Activated naive CD4-positive, alpha-beta T cell treated with anti-CD3 and anti-CD28 coated beads for 36 hours (primary cell): ENCODE measurements at regions not wholly inside any gene's neighbourhood (a gene's known extent, or its start where the extent isn't known, plus 50 kb on each side); places are given as distances from the start of the nearest gene placed in this dataset.
A peak's percentile ranks its signal among the peaks of the same experiment; 100 is the strongest.
"Not testable (repeated sequence)": the region's sequence is repeated elsewhere in the genome, so short reads cannot be mapped to it uniquely, and the experiment has no call there.

Source experiments
- CTCF ChIA-PET: fragments of 350-600 bp; sonication (Branson Sonifier 250); formaldehyde crosslinking; loops from one replicate; lab custom pipeline; 2021; ENCODE audit warnings: antibody characterized with exemption; lab: Charles Lee
- DNase-seq: peaks from one replicate; pipeline ENCODE4 v3.0.0-alpha.2; 2020
- H3K27ac Mint-ChIP-seq: one replicate; pipeline ENCODE4 v1.8.0; 2021; ENCODE audit warnings: mild to moderate bottlenecking, mixed read lengths
- H3K27me3 Mint-ChIP-seq: one replicate; pipeline ENCODE4 v1.8.0; 2021; ENCODE audit warnings: low read depth, mixed read lengths
- H3K36me3 Mint-ChIP-seq: one replicate; pipeline ENCODE4 v1.8.0; 2021; ENCODE audit warnings: low read depth, mixed read lengths
- H3K4me1 Mint-ChIP-seq: one replicate; pipeline ENCODE4 v1.8.0; 2021; ENCODE audit warnings: low read depth, mixed read lengths
- H3K4me3 Mint-ChIP-seq: one replicate; pipeline ENCODE4 v1.8.0; 2021; ENCODE audit warnings: mild to moderate bottlenecking, moderate library complexity, mixed read lengths
- H3K9me3 Mint-ChIP-seq: one replicate; pipeline ENCODE4 v1.8.0; 2021; ENCODE audit warnings: mixed read lengths
- intact Hi-C: fragments of 100-400 bp; cut with micrococcal nuclease; formaldehyde crosslinking; loops from one replicate; pipeline ENCODE4 v1.15.1; 2023

DNA sequence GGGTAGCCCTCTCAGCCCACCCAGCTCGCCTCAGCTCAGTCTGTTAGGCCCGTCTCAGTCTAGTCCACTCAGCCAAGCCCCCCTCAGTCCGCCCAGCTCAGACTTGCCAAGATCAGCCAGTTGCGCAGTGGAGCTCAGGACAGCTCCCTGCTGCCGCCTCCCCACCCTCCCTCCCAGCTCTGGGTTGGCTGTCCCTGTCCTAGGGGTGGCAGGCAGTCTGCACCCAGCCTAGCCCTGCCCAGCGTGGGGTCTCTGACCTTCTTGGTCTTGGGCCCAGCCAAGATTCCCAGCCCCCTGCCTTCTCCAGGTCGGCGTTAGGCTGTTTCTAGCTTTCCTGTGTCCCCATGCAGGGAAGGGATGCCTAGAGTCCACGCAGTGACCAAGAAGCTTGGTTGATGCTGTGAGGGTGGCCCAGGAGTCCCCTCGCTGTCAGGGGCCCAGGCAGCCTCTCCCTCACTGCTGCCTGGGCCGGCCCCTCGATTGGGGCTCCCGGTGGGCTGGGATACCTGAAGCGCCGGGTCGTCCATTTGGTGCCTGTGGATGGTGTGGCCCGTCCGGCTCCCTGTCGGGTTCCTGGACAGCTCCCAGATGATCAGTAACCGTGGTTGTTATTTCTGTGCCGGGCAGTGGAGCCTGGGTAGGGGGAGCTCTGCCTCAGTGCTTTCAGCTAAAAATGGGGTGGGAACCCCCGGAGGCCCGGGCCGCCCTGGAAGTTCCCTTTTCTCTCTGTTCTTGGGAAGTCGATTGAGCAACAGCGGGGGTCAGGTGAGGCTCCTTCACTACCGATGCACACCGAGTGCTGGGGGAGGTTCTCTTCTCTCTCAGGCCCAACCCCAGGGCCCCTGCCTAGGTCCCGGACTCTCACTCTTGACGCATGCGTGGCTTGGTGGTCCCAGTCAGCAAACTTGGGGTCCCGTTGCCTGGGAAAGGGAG lies 78.4 kb downstream of the TMEM121 start:
- intact Hi-C loops, H3K27me3 Mint-ChIP-seq, H3K9me3 Mint-ChIP-seq, DNase-seq, CTCF ChIA-PET, H3K4me3 Mint-ChIP-seq, H3K4me1 Mint-ChIP-seq, H3K27ac Mint-ChIP-seq, H3K36me3 Mint-ChIP-seq: not testable (repeated sequence)

DNA sequence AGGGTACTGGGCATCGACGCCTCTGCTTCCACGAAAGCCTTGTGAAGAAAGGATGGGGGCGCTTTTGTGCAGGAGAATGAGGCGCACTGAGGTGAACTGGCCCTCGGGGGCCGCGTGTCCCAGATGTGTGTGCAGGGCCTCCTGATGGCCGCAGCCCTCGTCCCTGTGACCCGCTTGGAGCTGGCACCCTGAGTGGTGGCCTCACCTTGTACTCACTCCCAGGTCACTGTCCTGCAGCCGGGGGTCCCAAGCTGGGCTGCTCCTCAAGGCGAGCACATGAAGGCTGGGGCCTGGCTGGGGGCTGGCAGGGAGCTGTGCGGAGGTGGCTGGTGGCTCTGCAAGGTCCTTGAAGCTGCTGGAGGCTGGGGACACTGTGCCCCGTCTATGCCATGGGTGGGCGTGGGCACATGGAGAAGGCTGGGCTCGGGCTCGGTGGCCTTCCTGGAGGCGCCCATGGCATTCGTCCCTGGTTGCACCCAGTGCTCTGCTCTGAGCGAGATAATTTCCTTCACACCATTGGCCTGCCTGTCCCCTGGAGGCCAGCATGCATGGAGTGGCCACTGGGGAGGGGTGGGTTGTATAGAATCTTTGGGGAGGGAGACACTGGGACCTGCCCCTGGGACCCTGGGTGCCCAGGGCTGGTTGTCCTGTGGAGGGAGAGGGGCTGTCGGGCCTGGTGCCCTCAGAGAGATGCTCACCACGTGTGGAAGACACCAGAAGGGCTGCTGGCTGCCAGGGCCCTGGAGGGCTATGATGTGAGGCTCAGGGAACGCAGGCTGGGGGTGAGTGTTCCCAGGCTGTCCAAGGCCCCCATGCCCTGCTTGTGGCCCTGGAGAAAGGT lies 79.3 kb downstream of the TMEM121 start:
- H3K36me3 Mint-ChIP-seq = no peaks in the 10 kb centered on the region
- no peaks in the 10 kb centered on the region for H3K27me3 Mint-ChIP-seq
- H3K27ac Mint-ChIP-seq = no peak overlapping the region
- CTCF ChIA-PET = no interaction called here
- intact Hi-C loops = no loop called here
- no peak overlapping the region for H3K4me3 Mint-ChIP-seq
- H3K9me3 Mint-ChIP-seq = no peaks in the 10 kb centered on the region
- DNase-seq = no peak
- H3K4me1 Mint-ChIP-seq = no peaks in the 10 kb centered on the region

DNA sequence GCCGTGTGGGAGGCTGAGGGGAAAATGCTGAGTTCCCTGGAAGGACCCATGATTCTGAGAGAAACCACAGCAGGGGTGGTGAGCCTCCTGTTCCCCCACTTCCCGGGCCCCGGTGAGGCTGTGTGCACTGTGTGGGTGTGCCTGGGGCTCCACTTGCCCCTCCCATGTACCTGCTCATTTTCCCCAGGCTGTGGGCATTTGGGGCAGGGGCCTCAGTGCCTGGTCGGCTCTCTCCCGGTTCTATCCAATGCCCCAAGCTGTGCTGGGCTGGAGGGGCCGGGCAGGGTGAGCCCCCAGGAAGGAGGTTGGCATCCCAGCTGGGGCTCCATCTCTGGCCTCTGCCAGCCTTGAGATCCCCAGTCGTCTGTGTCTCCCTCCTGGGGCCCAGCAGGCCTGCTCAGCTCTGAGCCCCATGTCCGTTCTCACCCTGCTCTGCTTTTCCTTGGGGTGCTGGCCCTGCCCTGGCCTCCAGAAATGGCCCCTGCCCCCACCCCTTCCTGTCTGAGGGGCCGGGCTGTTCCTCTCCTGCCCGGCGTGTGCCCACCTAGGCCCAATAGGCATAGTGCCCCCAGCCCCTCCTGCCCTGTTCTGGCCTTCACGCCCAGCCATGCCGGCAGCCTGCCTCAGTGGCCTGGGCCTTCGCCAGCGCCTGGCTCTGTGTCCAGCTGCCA lies 80.1 kb downstream of the TMEM121 start:
- H3K4me3 Mint-ChIP-seq, H3K27ac Mint-ChIP-seq, H3K36me3 Mint-ChIP-seq, intact Hi-C loops, DNase-seq, H3K4me1 Mint-ChIP-seq, H3K9me3 Mint-ChIP-seq, H3K27me3 Mint-ChIP-seq, CTCF ChIA-PET: not testable (repeated sequence)

DNA sequence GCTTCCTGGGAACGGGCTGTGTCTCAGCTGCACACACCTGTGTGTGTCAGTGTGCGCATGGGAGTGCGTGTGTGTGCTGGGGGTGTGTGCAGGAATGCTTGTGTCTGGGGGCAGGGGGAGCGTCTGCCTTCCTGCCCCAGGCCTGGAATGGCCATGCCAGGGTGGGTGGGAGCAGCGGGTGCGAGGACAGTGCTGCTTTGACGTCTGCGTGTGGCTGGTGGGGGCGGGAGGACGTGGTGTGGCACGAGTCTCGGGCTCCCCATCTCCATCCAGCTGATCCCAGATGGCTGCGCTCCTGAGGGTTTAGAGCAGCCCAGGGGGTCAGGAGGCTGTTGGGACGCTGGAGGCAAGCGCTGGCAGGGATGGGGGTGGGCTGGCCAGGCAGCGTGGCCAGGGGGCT lies 80.6 kb downstream of the TMEM121 start:
- DNase-seq, H3K27ac Mint-ChIP-seq, H3K4me3 Mint-ChIP-seq, intact Hi-C loops, H3K9me3 Mint-ChIP-seq, H3K36me3 Mint-ChIP-seq, H3K4me1 Mint-ChIP-seq, CTCF ChIA-PET, H3K27me3 Mint-ChIP-seq: not testable (repeated sequence)

DNA sequence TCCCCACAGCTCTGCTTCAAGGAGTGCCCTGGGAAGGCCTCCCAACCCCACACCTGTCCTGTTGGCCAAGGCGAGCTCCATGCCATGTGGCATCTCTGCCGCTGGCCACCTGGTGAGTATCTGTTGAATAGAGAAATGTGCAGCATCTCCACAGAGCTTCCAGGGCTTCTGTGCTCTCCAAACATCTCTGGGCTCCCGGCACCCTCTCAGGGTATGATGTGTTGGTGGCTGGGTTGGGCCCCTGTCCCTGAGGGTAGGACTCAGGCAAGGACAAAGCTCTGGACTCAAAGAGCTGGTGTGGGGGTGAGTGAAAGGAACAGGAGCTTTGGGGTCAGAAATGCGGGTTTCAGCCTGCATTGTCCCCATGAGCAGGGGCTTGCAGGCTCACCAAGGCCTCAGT lies 88.6 kb downstream of the TMEM121 start:
- not testable (repeated sequence) for H3K27me3 Mint-ChIP-seq

DNA sequence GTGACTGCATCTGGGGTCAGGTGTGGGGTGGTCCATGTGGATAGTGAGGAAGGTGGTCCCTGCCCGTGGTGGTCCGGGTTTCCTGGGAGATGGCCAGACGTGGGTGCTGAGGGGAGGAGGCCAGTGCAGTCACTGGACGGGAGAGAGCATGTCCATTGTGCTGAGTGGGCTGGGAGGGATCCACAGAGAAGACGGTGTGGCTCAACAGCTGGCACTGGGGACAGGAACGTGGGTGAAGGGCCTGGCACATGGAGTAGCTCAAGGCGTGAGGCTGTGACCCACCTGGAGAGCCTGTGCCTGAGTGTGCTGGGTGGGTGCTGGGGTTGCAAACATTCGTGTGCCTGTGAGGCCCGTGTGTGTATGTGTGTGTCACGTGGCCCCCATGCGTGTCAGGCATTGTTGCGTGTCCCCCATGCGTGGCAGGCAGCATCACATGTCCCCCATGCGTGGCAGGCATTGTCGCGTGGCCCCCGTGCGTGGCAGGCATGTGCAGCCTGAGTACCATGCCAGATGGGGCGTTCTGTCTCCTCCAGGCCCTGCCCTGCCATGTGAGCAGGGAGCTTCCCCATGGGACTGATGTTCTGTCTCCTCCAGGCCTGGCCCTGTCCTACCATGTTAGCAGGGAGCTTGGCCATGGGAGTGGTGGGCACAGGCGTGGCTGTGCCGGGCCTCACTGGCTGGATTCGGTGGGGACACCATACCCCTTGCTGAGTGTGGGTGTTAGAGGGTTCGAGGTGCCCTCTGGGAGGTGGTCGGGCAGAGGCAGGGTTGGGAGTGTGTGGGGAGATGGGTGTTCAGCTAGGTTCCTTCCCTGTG lies 89.8 kb downstream of the TMEM121 start:
- H3K27ac Mint-ChIP-seq, H3K9me3 Mint-ChIP-seq, H3K27me3 Mint-ChIP-seq, H3K4me1 Mint-ChIP-seq, CTCF ChIA-PET, DNase-seq, H3K36me3 Mint-ChIP-seq, H3K4me3 Mint-ChIP-seq: not testable (repeated sequence)
- intact Hi-C loops = loop anchor here (5.0 kb wide), 1 partner anchor 146 kb away; no protein-coding TSS in a partner anchor

More for the DNA sequence above, 88.6 kb downstream of the TMEM121 start:
- intact Hi-C loops = loop anchor here (5.0 kb wide), 1 partner anchor 147 kb away; no protein-coding TSS in a partner anchor
- H3K9me3 Mint-ChIP-seq, H3K4me3 Mint-ChIP-seq, CTCF ChIA-PET, H3K4me1 Mint-ChIP-seq, DNase-seq, H3K36me3 Mint-ChIP-seq, H3K27ac Mint-ChIP-seq: not testable (repeated sequence)

DNA sequence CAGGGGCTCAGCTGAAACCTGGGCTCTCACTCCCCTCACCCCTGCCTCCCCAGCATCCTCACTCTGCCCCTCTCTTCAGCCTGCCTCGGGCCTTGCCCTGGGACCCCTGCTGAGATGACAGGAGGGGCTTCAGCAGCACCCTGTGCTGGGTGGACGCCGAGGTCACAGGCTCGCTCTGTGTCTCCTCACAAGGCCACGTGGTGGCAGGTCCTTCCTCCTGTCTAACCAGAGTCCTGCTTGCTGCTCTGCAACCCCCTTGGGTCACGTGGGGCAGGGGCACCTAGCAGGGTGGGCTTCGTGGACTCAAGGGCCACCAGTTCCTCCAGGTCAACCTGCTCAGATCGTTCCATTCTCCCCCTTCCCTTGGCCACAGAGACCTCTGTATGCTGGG lies 90.4 kb downstream of the TMEM121 start:
- no peak overlapping the region for H3K4me3 Mint-ChIP-seq
- no peak for DNase-seq
- no peak overlapping the region for H3K27ac Mint-ChIP-seq
- H3K27me3 Mint-ChIP-seq = no peaks in the 10 kb centered on the region
- no peaks in the 10 kb centered on the region for H3K36me3 Mint-ChIP-seq
- H3K9me3 Mint-ChIP-seq = no peaks in the 10 kb centered on the region
- no peaks in the 10 kb centered on the region for H3K4me1 Mint-ChIP-seq
- CTCF ChIA-PET = no interaction called here
- intact Hi-C loops = loop anchor here (5.0 kb wide), 1 partner anchor 146 kb away; no protein-coding TSS in a partner anchor

DNA sequence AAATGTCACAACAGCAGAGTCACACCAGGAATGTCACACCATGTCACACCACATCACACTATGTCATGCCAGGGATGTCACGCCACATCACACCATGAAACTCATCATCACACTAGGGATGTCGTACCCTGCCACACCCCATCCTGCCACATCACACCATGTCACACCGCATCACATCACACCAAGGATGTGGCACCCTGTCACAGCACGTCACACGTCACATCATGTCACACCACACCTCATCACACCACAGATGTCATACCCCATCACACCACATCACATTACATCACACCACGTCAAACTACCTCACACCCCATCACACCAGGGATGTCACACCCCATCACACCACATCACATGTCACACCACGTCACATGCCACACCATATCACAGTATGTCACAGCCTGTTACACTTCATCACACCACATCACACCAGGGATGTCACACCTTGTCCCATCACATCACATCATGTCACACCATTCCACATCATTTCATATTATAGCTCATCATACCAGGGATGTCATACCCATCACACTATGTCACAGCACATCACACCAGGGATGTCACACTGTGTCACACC lies 90.9 kb downstream of the TMEM121 start:
- no peak overlapping the region for H3K27ac Mint-ChIP-seq
- H3K4me1 Mint-ChIP-seq = no peaks in the 10 kb centered on the region
- peak; percentile 21 for DNase-seq
- no peaks in the 10 kb centered on the region for H3K27me3 Mint-ChIP-seq
- no peak overlapping the region for H3K4me3 Mint-ChIP-seq
- CTCF ChIA-PET = interaction anchor here (0.6 kb wide), 1 partner anchor 1121 kb away, joined by 4 read pairs; no protein-coding TSS in a partner anchor
- H3K9me3 Mint-ChIP-seq = no peaks in the 10 kb centered on the region
- intact Hi-C loops = loop anchor here (5.0 kb wide), 1 partner anchor 145 kb away; no protein-coding TSS in a partner anchor
- H3K36me3 Mint-ChIP-seq = no peaks in the 10 kb centered on the region

DNA sequence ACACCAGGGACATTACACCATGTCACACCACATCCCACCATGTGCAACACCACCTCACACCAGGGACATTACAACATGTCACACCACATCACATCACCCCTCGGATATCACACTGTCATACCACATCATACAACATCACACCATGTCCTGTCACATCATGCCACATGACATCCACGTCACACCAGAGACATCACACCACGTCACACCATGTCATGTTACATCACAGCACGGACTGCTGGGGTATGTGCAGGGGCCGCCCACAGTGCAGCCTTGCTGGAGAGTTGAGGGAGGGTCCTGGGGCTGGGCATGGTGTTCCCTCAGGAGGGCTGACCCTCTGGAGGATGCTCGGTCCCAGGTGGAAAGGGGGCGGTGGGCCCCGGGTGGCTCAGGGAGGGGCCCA lies 91.4 kb downstream of the TMEM121 start:
- H3K4me1 Mint-ChIP-seq, H3K9me3 Mint-ChIP-seq, H3K36me3 Mint-ChIP-seq, H3K27me3 Mint-ChIP-seq, H3K27ac Mint-ChIP-seq, H3K4me3 Mint-ChIP-seq, DNase-seq: not testable (repeated sequence)
- CTCF ChIA-PET = interaction anchor here (0.6 kb wide), 1 partner anchor 1121 kb away, joined by 4 read pairs; no protein-coding TSS in a partner anchor
- intact Hi-C loops = loop anchor here (5.0 kb wide), 1 partner anchor 144 kb away; no protein-coding TSS in a partner anchor

DNA sequence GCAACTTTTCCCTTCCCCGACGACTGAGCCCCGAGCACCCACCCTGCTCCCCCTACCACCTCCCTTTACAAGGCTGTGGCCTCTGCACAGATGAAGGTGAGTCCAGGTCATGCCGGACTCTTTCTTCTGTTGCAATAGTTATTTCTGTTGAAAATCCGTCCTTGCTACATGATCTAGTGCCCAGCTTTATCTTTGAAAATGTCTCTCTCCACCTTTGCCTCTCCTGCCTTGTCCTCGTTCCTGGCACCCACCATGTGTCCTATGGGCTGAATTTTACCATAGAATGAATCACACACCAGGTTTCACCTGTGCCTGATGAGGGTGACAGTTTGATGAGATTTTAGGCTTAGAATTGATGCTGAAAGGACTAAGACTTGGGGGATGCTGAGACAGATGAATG lies 92.9 kb downstream of the TMEM121 start:
- H3K27me3 Mint-ChIP-seq, H3K36me3 Mint-ChIP-seq, DNase-seq, H3K4me3 Mint-ChIP-seq, H3K9me3 Mint-ChIP-seq, H3K27ac Mint-ChIP-seq, H3K4me1 Mint-ChIP-seq, CTCF ChIA-PET: not testable (repeated sequence)
- intact Hi-C loops = loop anchor here (5.0 kb wide), 1 partner anchor 143 kb away; no protein-coding TSS in a partner anchor

DNA sequence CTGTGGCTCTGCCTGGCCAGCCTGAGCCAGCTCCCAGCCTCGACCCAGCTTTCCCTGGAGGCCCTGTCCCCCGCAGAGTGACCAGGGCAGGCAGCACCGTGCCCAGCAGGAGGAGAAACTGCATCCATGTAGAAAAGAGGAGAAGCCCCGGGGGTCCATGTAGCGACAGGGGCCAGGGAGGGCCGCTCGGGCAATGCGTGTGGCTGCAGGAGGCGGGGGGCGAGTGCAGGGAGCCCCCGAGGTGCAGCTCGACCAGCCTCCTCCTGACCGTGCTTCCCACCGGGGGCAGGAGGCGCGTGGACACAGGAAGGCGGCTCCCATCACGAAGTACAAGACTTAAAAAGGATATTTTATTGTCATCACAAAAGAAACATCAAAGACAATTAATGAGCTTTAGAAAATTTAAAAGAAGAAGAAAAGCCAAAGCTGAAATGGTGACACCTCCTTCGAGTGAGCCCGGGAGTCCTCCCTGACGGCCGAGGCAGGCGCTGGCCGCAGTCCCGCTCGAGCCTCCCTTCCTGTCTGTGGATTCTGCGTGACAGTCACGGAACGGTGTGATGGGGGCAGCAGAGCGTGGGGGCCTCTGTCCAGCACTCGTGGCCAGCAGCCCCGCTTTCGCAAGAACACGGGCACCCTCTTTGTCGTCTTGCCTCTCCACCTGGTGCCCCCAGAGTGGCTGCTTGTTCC lies 93.9 kb downstream of the TMEM121 start:
- H3K27me3 Mint-ChIP-seq, H3K9me3 Mint-ChIP-seq, H3K4me1 Mint-ChIP-seq, H3K27ac Mint-ChIP-seq, H3K4me3 Mint-ChIP-seq, CTCF ChIA-PET, DNase-seq, H3K36me3 Mint-ChIP-seq, intact Hi-C loops: not testable (repeated sequence)
